HG03558 (cell line): ENCODE measurements at regions not wholly inside any gene's neighbourhood (a gene's known extent, or its start where the extent isn't known, plus 50 kb on each side); places are given as distances from the start of the nearest gene placed in this dataset.
"Not testable (repeated sequence)": the region's sequence is repeated elsewhere in the genome, so short reads cannot be mapped to it uniquely, and the experiment has no call there.

Experiments used
- ATAC-seq: cut with Tn5 transposase; IDR thresholded peaks from one replicate; pipeline ENCODE4 v1.9.1; 2021; ENCODE audit warnings: moderate number of reproducible peaks; ENCODE audit not compliant: unreplicated experiment; ENCODE audit errors: extremely low read depth

DNA sequence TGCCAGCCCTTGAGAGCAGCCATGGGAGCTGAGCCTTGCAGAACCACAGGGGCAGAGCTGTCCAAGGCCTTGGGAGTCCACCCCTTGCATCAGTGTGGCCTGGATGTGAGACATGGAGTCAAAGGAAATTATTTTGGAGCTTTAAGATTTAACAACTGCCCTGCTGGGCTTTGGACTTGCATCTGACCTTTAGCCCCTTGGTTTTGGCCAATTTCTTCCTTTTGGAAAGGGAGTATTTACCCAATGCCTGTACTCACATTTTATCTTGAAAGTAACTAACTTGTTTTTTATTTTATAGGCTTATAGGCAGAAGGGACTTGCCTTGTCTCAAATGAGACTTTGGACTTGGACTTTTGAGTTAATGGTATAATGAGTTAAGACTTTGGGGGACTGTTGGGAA, 92.7 kb downstream of the EHF start:
- ATAC-seq: not testable (repeated sequence)
